OCI-LY3 (cell line): ENCODE measurements at regions not wholly inside any gene's neighbourhood (a gene's known extent, or its start where the extent isn't known, plus 50 kb on each side); places are given as distances from the start of the nearest gene placed in this dataset.

Experiments used
- CTCF ChIP-seq: fragments of 200-600, 300-600 bp; sonication (generic); IDR thresholded peaks from 2 replicates; pipeline ENCODE4 v1.5.1; 2014; ENCODE audit warnings: antibody characterized with exemption, low read length, low read depth
- EZH2phosphoT487 ChIP-seq: fragments of 200-600 bp; shearing (Covaris generic); IDR thresholded peaks from 2 replicates; pipeline ENCODE4 v1.6.1; 2018; ENCODE audit warnings: antibody characterized with exemption, mixed run types, low read depth

GRCh38 chr10:111137007-111137406, 60.2 kb downstream of the ADRA2A start:
- TF ChIP-seq CTCF (no peak), EZH2phosphoT487 (no peak)
